ES-I3 (cell line): ENCODE measurements at regions not wholly inside any gene's neighbourhood (a gene's known extent, or its start where the extent isn't known, plus 50 kb on each side); places are given as distances from the start of the nearest gene placed in this dataset.
"Not testable (repeated sequence)": the region's sequence is repeated elsewhere in the genome, so short reads cannot be mapped to it uniquely, and the experiment has no call there.

Experiments used
- H3K36me3 ChIP-seq: 2 replicates; pipeline ENCODE4 v1.6.1; 2013; ENCODE audit warnings: mild to moderate bottlenecking, low read length, control low read depth, moderate library complexity; ENCODE audit not compliant: insufficient read depth
- H3K4me1 ChIP-seq: 2 replicates; pipeline ENCODE4 v1.6.1; 2013; ENCODE audit warnings: mild to moderate bottlenecking, control low read depth, low read length; ENCODE audit not compliant: insufficient read depth
- H3K9ac ChIP-seq: 2 replicates; pipeline ENCODE4 v1.6.1; 2013; ENCODE audit warnings: low read depth, mild to moderate bottlenecking, low read length, moderate library complexity
- H3K9me3 ChIP-seq: 2 replicates; pipeline ENCODE4 v1.6.1; 2013; ENCODE audit warnings: mild to moderate bottlenecking, low read length, moderate library complexity; ENCODE audit not compliant: control insufficient read depth, insufficient read depth

GRCh38 chr3:27779176-27779575 is 57.1 kb upstream of the EOMES start:
- Histone ChIP-seq H3K9me3 (no peaks in the 10 kb centered on the region), H3K4me1 (no peaks in the 10 kb centered on the region), H3K36me3 (no peaks in the 10 kb centered on the region), H3K9ac (no peak overlapping the region)

- Histone ChIP-seq H3K4me1 (no peaks in the 10 kb centered on the region), H3K9me3 (no peaks in the 10 kb centered on the region), H3K9ac (no peak overlapping the region), H3K36me3 (no peaks in the 10 kb centered on the region)
Observed at GRCh38 chr3:27789420-27789819, 67.3 kb upstream of the EOMES start.

- H3K36me3 ChIP-seq: no peaks in the 10 kb centered on the region
- no peak overlapping the region for H3K9ac ChIP-seq
- H3K9me3 ChIP-seq: no peaks in the 10 kb centered on the region
- no peaks in the 10 kb centered on the region for H3K4me1 ChIP-seq
Observed at GRCh38 chr3:27791956-27792355, 69.8 kb upstream of the EOMES start.

- Histone ChIP-seq H3K9ac (no peak overlapping the region), H3K4me1 (no peaks in the 10 kb centered on the region), H3K36me3 (no peaks in the 10 kb centered on the region), H3K9me3 (no peaks in the 10 kb centered on the region)
Observed at GRCh38 chr3:27792869-27793268, 70.7 kb upstream of the EOMES start.

GRCh38 chr3:27794211-27794610 is 72.1 kb upstream of the EOMES start:
- no peaks in the 10 kb centered on the region for H3K9me3 ChIP-seq
- no peaks in the 10 kb centered on the region for H3K4me1 ChIP-seq
- no peaks in the 10 kb centered on the region for H3K36me3 ChIP-seq
- H3K9ac ChIP-seq: no peak overlapping the region

- Histone ChIP-seq H3K9me3 (no peaks in the 10 kb centered on the region), H3K9ac (no peak overlapping the region), H3K4me1 (no peaks in the 10 kb centered on the region), H3K36me3 (no peaks in the 10 kb centered on the region)
Observed at GRCh38 chr3:27796365-27796875, 74.3 kb upstream of the EOMES start.

- Histone ChIP-seq H3K9ac (no peak overlapping the region), H3K9me3 (no peaks in the 10 kb centered on the region), H3K36me3 (no peaks in the 10 kb centered on the region), H3K4me1 (no peaks in the 10 kb centered on the region)
Observed at GRCh38 chr3:27797773-27798172, 75.7 kb upstream of the EOMES start.

GRCh38 chr3:27800261-27800660 is 78.1 kb upstream of the EOMES start:
- Histone ChIP-seq H3K9me3 (no peaks in the 10 kb centered on the region), H3K4me1 (no peaks in the 10 kb centered on the region), H3K9ac (no peak overlapping the region), H3K36me3 (no peaks in the 10 kb centered on the region)

- H3K9me3 ChIP-seq: no peaks in the 10 kb centered on the region
- no peaks in the 10 kb centered on the region for H3K36me3 ChIP-seq
- H3K4me1 ChIP-seq: no peaks in the 10 kb centered on the region
- no peak overlapping the region for H3K9ac ChIP-seq
Observed at GRCh38 chr3:27802425-27802824, 80.3 kb upstream of the EOMES start.

- no peaks in the 10 kb centered on the region for H3K4me1 ChIP-seq
- H3K36me3 ChIP-seq: no peaks in the 10 kb centered on the region
- H3K9me3 ChIP-seq: no peaks in the 10 kb centered on the region
- H3K9ac ChIP-seq: no peak overlapping the region
Observed at GRCh38 chr3:27802849-27803248, 80.7 kb upstream of the EOMES start.

- Histone ChIP-seq H3K9me3 (no peaks in the 10 kb centered on the region), H3K36me3 (no peaks in the 10 kb centered on the region), H3K4me1 (no peaks in the 10 kb centered on the region), H3K9ac (no peak overlapping the region)
Observed at GRCh38 chr3:27805282-27805681, 83.2 kb upstream of the EOMES start.

GRCh38 chr3:27813255-27813654 is 91.1 kb upstream of the EOMES start:
- Histone ChIP-seq H3K9me3 (no peaks in the 10 kb centered on the region), H3K4me1 (peaks cover 11% of the 10 kb centered on the region; the same call in 1 of the 2 replicates), H3K36me3 (no peaks in the 10 kb centered on the region), H3K9ac (no peak overlapping the region)

GRCh38 chr3:27821609-27822008 is 99.5 kb upstream of the EOMES start:
- H3K9me3 ChIP-seq, H3K36me3 ChIP-seq, H3K4me1 ChIP-seq: not testable (repeated sequence)
- peak overlapping the region; percentile 61 for H3K9ac ChIP-seq

- H3K9ac ChIP-seq: no peak overlapping the region
- no peaks in the 10 kb centered on the region for H3K9me3 ChIP-seq
- no peaks in the 10 kb centered on the region for H3K36me3 ChIP-seq
- 0 out of 2 replicates have a peak, but pooled peaks cover 3% of the 10 kb centered on the region for H3K4me1 ChIP-seq
Observed at GRCh38 chr3:27824312-27825200, 102.4 kb upstream of the EOMES start.

GRCh38 chr3:27826448-27826847 is 104.3 kb upstream of the EOMES start:
- Histone ChIP-seq H3K36me3 (no peaks in the 10 kb centered on the region; the same call in 1 of the 2 replicates), H3K4me1 (0 out of 2 replicates have a peak, but pooled peaks cover 3% of the 10 kb centered on the region), H3K9ac (no peak overlapping the region), H3K9me3 (no peaks in the 10 kb centered on the region)
